SK-N-SH treated with all-trans-retinoic acid at 6 μM for 48 hours (cell line): ENCODE measurements at regions not wholly inside any gene's neighbourhood (a gene's known extent, or its start where the extent isn't known, plus 50 kb on each side); places are given as distances from the start of the nearest gene placed in this dataset.

ENCODE experiments used
- ATAC-seq: fragments of 200-7000 bp; cut with Tn5 transposase; 3 replicates; pipeline ENCODE4 v1.9.1; 2020; ENCODE audit warnings: mild to moderate bottlenecking, moderate library complexity
- ARNTL ChIP-seq: fragments of 450-650 bp; formaldehyde crosslinking; IDR thresholded peaks from 2 replicates; pipeline ENCODE4 v1.5.0; 2020; ENCODE audit warnings: low read depth, mild to moderate bottlenecking, moderate library complexity, borderline replicate concordance
- BACH2 ChIP-seq: fragments of 250-450 bp; sonication (Bioruptor Pico); IDR thresholded peaks from 2 replicates; pipeline ENCODE4 v1.9.0; 2021; ENCODE audit warnings: mild to moderate bottlenecking, borderline replicate concordance
- CSDC2 ChIP-seq: fragments of 250-450 bp; sonication (Bioruptor Pico); IDR thresholded peaks from 2 replicates; pipeline ENCODE4 v1.5.0; 2020; ENCODE audit warnings: mild to moderate bottlenecking, moderate library complexity
- ESRRG ChIP-seq: fragments of 250-450 bp; sonication (Bioruptor Pico); IDR thresholded peaks from 2 replicates; pipeline ENCODE4 v1.6.1; 2021; ENCODE audit warnings: mild to moderate bottlenecking
- GLIS3 ChIP-seq: fragments of 250-450 bp; sonication (Bioruptor Pico); IDR thresholded peaks from 2 replicates; pipeline ENCODE4 v1.5.0; 2020; ENCODE audit warnings: mild to moderate bottlenecking, moderate library complexity
- OSR1 ChIP-seq: fragments of 250-450 bp; sonication (Bioruptor Pico); IDR thresholded peaks from 2 replicates; pipeline ENCODE4 v1.8.0; 2022; ENCODE audit warnings: moderate library complexity, mild to moderate bottlenecking, inconsistent platforms
- PPARA ChIP-seq: fragments of 250-450 bp; sonication (Bioruptor Pico); IDR thresholded peaks from 2 replicates; pipeline ENCODE4 v1.5.0; 2020; ENCODE audit warnings: mild to moderate bottlenecking, borderline replicate concordance
- SNAI2 ChIP-seq: fragments of 250-450 bp; sonication (Bioruptor Pico); IDR thresholded peaks from 2 replicates; pipeline ENCODE4 v1.5.0; 2020; ENCODE audit warnings: mild to moderate bottlenecking, moderate library complexity
- TCF4 ChIP-seq: fragments of 250-450 bp; sonication (Bioruptor Pico); IDR thresholded peaks from 2 replicates; pipeline ENCODE4 v1.8.0; 2021; ENCODE audit warnings: mild to moderate bottlenecking, moderate library complexity, borderline replicate concordance
- TOX ChIP-seq: fragments of 250-450 bp; sonication (Bioruptor Pico); IDR thresholded peaks from 2 replicates; pipeline ENCODE4 v1.8.0; 2021; ENCODE audit warnings: mild to moderate bottlenecking, moderate library complexity, borderline replicate concordance
- ZC3H10 ChIP-seq: fragments of 250-450 bp; sonication (Bioruptor Pico); IDR thresholded peaks from 2 replicates; pipeline ENCODE4 v1.5.1; 2021; ENCODE audit warnings: mild to moderate bottlenecking, moderate library complexity
- ZFP3 ChIP-seq: fragments of 250-450 bp; sonication (Bioruptor Pico); IDR thresholded peaks from 2 replicates; pipeline ENCODE4 v1.5.0; 2020; ENCODE audit warnings: mild to moderate bottlenecking, moderate library complexity
- ZFP30 ChIP-seq: fragments of 450-650 bp; formaldehyde crosslinking; IDR thresholded peaks from 2 replicates; pipeline ENCODE4 v1.5.0; 2022; ENCODE audit warnings: mild to moderate bottlenecking, moderate library complexity
- ZNF565 ChIP-seq: fragments of 450-650 bp; formaldehyde crosslinking; conservative IDR thresholded peaks from 2 replicates; pipeline ENCODE4 v1.5.0; 2020; ENCODE audit warnings: low read depth, mild to moderate bottlenecking, moderate library complexity
- ZNF70 ChIP-seq: fragments of 450-650 bp; formaldehyde crosslinking; IDR thresholded peaks from 2 replicates; pipeline ENCODE4 v1.5.0; 2020; ENCODE audit warnings: mild to moderate bottlenecking, moderate library complexity
- ZNF8 ChIP-seq: fragments of 450-650 bp; formaldehyde crosslinking; IDR thresholded peaks from 2 replicates; pipeline ENCODE4 v1.5.0; 2020; ENCODE audit warnings: mild to moderate bottlenecking, moderate library complexity
- TF ChIP-seq, protein P1 (sequence below): fragments of 250-450 bp; sonication (Bioruptor Pico); IDR thresholded peaks from 2 replicates; pipeline ENCODE4 v1.5.1; 2021; ENCODE audit warnings: mild to moderate bottlenecking, moderate library complexity
- TF ChIP-seq, protein P2 (sequence below): fragments of 250-450 bp; sonication (Bioruptor Pico); IDR thresholded peaks from 2 replicates; pipeline ENCODE4 v1.8.0; 2020; ENCODE audit warnings: mild to moderate bottlenecking, moderate library complexity, borderline replicate concordance
- TF ChIP-seq, protein P3 (sequence below): fragments of 250-450 bp; sonication (Bioruptor Pico); IDR thresholded peaks from 2 replicates; pipeline ENCODE4 v1.5.0; 2020; ENCODE audit warnings: mild to moderate bottlenecking, moderate library complexity
- TF ChIP-seq, protein P4 (sequence below): fragments of 250-450 bp; sonication (Bioruptor Pico); IDR thresholded peaks from 2 replicates; pipeline ENCODE4 v1.5.1; 2020; ENCODE audit warnings: low read depth, mild to moderate bottlenecking, moderate library complexity
- TF ChIP-seq, protein P5 (sequence below): fragments of 250-450 bp; sonication (Bioruptor Pico); IDR thresholded peaks from 2 replicates; pipeline ENCODE4 v1.8.0; 2021; ENCODE audit warnings: low read depth, mild to moderate bottlenecking, moderate library complexity, borderline replicate concordance

DNA sequence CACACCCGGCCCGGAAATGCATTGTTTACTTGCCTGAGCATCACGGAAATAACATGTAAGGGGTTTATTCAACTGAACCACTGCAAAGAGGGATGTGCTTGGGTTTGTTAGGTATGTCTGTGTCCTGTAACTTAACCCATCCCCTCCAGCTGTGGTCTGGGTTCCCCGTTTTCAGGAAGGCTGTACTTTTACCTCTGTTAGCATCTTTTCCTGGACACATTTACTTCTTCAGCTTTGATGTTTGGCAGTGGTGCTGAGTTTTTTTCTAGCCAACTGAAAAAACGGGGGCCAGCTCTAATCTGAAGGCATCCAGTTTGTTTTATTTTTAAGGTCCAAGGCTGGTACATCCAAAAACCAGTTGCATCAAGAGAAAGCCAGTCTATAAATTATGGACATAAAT is 561.8 kb downstream of the BNC2 start (continued):
- TF ChIP-seq, protein P1, sequence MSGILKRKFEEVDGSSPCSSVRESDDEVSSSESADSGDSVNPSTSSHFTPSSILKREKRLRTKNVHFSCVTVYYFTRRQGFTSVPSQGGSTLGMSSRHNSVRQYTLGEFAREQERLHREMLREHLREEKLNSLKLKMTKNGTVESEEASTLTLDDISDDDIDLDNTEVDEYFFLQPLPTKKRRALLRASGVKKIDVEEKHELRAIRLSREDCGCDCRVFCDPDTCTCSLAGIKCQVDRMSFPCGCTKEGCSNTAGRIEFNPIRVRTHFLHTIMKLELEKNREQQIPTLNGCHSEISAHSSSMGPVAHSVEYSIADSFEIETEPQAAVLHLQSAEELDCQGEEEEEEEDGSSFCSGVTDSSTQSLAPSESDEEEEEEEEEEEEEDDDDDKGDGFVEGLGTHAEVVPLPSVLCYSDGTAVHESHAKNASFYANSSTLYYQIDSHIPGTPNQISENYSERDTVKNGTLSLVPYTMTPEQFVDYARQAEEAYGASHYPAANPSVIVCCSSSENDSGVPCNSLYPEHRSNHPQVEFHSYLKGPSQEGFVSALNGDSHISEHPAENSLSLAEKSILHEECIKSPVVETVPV (CRISPR knock-in tag), result no peak
- TF ChIP-seq ZFP30 (CRISPR knock-in tag) (no peak), GLIS3 (no peak), BACH2 (no peak), ZC3H10 (no peak), ZNF565 (CRISPR knock-in tag) (no peak), PPARA (CRISPR knock-in tag) (no peak)
- TF ChIP-seq, all 23 proteins: peak for 0

DNA sequence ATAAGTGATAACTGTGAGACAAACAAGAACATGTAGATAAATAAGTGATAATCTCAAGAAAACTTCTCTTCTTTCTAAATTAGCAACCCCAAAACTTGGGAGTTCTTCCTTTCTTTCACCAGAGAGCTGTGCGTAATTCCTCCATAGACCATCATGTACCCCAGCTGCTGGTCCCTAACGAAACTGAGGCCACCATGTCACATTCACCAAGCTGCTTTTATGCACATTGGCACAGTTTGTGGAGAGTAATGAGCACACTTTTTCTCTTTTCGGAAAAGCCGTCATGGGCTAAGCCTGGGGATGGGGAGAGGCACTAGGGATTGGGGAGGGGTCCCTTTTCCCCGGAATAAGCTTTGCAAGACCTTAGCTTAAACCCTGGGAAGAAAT is 561.4 kb downstream of the BNC2 start:
- TF ChIP-seq, protein P2, sequence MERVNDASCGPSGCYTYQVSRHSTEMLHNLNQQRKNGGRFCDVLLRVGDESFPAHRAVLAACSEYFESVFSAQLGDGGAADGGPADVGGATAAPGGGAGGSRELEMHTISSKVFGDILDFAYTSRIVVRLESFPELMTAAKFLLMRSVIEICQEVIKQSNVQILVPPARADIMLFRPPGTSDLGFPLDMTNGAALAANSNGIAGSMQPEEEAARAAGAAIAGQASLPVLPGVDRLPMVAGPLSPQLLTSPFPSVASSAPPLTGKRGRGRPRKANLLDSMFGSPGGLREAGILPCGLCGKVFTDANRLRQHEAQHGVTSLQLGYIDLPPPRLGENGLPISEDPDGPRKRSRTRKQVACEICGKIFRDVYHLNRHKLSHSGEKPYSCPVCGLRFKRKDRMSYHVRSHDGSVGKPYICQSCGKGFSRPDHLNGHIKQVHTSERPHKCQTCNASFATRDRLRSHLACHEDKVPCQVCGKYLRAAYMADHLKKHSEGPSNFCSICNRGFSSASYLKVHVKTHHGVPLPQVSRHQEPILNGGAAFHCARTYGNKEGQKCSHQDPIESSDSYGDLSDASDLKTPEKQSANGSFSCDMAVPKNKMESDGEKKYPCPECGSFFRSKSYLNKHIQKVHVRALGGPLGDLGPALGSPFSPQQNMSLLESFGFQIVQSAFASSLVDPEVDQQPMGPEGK, result no peak
- TF ChIP-seq ZFP30 (CRISPR knock-in tag), result no peak
- TF ChIP-seq, protein P3, sequence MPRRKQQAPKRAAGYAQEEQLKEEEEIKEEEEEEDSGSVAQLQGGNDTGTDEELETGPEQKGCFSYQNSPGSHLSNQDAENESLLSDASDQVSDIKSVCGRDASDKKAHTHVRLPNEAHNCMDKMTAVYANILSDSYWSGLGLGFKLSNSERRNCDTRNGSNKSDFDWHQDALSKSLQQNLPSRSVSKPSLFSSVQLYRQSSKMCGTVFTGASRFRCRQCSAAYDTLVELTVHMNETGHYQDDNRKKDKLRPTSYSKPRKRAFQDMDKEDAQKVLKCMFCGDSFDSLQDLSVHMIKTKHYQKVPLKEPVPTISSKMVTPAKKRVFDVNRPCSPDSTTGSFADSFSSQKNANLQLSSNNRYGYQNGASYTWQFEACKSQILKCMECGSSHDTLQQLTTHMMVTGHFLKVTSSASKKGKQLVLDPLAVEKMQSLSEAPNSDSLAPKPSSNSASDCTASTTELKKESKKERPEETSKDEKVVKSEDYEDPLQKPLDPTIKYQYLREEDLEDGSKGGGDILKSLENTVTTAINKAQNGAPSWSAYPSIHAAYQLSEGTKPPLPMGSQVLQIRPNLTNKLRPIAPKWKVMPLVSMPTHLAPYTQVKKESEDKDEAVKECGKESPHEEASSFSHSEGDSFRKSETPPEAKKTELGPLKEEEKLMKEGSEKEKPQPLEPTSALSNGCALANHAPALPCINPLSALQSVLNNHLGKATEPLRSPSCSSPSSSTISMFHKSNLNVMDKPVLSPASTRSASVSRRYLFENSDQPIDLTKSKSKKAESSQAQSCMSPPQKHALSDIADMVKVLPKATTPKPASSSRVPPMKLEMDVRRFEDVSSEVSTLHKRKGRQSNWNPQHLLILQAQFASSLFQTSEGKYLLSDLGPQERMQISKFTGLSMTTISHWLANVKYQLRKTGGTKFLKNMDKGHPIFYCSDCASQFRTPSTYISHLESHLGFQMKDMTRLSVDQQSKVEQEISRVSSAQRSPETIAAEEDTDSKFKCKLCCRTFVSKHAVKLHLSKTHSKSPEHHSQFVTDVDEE, result no peak
- no peak for TF ChIP-seq ZNF70
- no peak for TF ChIP-seq GLIS3
- TF ChIP-seq BACH2, result no peak
- no peak for TF ChIP-seq PPARA (CRISPR knock-in tag)
- no peak for TF ChIP-seq SNAI2 (CRISPR knock-in tag)
- TF ChIP-seq, protein P1 (CRISPR knock-in tag), result no peak
- ATAC-seq, result no peak

DNA sequence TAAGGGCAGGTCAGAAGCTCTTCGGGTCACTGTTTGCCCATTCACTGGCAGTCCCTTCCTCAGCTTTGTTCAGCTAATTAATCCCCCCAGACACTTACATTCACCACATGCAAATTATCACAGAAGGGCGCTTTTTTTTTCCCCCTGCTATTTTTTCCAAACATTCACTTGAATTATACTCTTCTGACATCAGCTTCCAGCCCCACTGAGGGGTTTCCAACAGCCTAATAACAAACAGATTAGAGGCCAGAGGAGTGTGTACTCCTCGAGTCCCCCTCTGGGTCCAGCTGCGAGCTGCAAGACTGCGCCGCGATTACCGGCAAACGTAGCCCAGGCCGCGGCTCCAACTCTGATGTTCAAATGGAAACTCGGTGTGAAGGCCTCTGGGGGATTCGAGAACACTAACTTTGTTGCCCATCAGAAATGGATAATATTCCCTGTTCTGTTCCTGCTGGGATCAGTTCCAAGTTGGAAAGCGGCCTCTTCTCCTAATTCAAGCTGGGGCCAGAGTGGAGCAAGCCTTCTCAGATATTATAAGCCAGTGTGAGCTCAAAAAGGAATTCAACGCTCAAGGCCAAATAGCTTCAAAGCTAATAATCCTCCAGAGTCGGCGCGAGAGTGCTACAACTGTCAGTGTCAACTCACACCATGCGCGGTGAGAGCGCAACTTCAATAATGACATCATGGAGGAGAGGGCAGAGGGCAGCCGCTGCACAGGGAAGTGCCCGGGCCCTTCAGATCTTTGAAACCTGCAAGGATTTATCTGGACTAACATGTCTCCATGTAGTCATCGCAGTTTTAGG is 560.8 kb downstream of the BNC2 start:
- no peak for ATAC-seq
- TF ChIP-seq ZC3H10 (no peak), OSR1 (no peak), TCF4 (CRISPR knock-in tag) (no peak), ZNF8 (CRISPR knock-in tag) (no peak), ESRRG (no peak), ZFP30 (CRISPR knock-in tag) (no peak), CSDC2 (CRISPR knock-in tag) (no peak), ZFP3 (CRISPR knock-in tag) (no peak), PPARA (CRISPR knock-in tag) (no peak), GLIS3 (no peak), TOX (no peak), ARNTL (CRISPR knock-in tag) (no peak), ZNF565 (CRISPR knock-in tag) (no peak)
- TF ChIP-seq, protein P4, sequence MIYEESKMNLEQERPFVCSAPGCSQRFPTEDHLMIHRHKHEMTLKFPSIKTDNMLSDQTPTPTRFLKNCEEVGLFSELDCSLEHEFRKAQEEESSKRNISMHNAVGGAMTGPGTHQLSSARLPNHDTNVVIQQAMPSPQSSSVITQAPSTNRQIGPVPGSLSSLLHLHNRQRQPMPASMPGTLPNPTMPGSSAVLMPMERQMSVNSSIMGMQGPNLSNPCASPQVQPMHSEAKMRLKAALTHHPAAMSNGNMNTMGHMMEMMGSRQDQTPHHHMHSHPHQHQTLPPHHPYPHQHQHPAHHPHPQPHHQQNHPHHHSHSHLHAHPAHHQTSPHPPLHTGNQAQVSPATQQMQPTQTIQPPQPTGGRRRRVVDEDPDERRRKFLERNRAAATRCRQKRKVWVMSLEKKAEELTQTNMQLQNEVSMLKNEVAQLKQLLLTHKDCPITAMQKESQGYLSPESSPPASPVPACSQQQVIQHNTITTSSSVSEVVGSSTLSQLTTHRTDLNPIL (CRISPR knock-in tag), result no peak
- TF ChIP-seq, protein P5, sequence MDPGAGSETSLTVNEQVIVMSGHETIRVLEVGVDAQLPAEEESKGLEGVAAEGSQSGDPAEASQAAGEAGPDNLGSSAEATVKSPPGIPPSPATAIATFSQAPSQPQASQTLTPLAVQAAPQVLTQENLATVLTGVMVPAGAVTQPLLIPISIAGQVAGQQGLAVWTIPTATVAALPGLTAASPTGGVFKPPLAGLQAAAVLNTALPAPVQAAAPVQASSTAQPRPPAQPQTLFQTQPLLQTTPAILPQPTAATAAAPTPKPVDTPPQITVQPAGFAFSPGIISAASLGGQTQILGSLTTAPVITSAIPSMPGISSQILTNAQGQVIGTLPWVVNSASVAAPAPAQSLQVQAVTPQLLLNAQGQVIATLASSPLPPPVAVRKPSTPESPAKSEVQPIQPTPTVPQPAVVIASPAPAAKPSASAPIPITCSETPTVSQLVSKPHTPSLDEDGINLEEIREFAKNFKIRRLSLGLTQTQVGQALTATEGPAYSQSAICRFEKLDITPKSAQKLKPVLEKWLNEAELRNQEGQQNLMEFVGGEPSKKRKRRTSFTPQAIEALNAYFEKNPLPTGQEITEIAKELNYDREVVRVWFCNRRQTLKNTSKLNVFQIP, result no peak
- TF ChIP-seq, protein P3, result no peak
- TF ChIP-seq, protein P1 (CRISPR knock-in tag), result no peak
